Hematopoietic multipotent progenitor cell treated with erythropoietin and hydrocortisone succinate and interleukin-3 and kit ligand, for 4 days (in vitro differentiated cells): ENCODE measurements at regions not wholly inside any gene's neighbourhood (a gene's known extent, or its start where the extent isn't known, plus 50 kb on each side); places are given as distances from the start of the nearest gene placed in this dataset.
A peak's percentile ranks its signal among the peaks of the same experiment; 100 is the strongest.

Source experiments
- DNase-seq: peaks from one replicate; pipeline ENCODE4 v3.0.0-alpha.2; 2015

DNA sequence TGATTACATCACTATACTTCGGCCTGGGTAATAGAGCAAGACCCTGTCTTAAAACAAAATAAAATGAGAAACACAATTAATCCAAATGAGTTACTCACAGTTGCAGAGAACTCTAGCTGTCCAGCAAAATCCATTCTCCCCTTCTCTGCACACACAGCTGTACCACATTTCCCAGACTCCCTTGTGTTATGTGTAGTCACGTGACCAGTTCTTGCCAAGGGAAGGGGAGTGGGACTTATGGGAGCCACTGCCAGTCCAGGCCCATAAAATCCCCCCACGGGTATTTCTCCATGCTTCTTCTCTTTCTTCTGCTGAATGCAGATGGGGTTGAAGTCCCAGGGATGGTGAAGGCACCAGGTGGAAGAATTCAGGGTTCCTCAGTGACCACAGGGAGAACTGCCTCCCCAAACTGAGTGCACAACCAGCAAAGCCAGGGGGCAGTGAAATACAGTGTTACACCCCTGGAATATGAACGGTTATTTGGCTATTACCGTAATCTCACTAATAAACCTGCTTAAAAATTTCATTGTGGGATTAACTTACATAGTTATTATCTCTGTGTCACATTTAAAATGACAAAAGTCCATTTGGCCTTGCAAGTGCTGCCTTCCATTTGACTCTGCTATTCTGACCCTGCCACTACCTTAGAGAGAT lies 85.6 kb upstream of the FMN2 start:
- DNase-seq = no peak

DNA sequence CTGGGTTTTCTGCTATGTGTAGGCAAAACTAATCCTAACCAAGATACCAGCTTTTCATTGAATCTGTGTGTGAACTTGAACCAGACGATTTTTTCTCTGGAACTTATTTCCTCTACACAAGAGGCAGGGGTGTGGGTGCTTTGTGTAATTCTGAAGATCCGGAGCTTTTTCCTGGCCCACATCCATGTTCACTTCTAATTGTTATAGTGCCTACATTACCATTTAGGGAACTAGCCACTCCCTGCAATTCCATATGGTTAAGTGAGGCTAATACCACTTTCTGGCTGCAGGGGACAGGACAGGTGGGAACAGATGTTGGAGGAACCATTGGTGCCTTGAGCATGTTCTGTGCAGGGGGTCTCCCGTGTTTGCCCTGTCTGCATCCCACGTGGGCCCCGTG lies 83.4 kb upstream of the FMN2 start:
- no peak for DNase-seq

DNA sequence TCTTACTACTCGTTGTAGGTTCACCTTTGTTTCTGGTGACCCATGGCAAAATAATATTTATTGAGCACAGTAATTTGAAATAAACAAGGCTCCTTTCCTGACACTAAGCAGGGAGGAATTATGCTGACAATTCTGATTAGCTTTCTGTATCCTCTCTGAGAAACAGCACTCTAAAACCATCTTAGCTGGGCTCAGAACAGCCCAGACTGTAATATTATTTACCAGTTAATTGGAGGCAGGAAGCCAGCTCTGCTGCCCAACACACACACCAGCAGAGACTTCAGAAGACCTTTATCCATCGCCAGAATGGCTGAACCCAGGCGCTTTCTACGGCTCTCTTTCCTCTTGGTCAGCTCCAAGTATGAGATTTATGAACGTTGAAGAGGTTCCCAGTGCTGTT lies 77.6 kb upstream of the FMN2 start:
- no peak for DNase-seq

DNA sequence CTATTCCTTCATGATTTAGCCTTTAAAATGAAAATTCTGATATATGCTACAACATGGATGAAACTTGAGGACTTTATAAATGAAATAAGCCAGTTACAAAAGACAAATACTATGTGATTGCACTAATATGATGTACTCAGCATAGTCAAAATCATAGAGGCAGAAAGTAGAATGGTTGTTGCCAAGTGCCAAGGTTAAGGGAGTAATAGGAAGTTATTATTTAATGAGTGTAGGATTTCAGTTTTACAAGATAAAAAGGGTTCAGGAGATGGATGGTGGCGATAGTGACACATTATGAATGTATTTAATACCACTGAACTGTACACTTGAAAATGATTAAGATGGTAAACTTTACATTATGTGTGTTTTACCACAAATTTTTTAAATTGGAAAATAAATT lies 73.1 kb upstream of the FMN2 start:
- no peak for DNase-seq

DNA sequence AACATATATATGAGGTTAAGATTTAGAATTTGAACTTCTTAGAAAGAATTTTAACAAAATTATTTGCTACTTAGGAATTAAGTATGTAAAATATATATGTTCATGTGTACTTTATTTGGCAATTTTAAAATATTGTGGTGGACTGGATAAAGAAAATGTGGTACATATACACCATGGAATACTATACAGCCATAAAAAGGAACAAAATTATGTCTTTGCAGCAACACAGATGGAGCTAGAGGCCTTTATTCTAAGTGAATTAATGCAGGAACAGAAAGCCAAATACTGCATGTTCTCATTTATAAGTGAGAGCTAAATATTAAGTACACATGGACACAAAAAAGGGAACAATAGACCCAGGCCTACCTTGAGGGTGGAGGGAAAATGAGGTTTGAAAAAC lies 72.2 kb upstream of the FMN2 start:
- DNase-seq = no peak

DNA sequence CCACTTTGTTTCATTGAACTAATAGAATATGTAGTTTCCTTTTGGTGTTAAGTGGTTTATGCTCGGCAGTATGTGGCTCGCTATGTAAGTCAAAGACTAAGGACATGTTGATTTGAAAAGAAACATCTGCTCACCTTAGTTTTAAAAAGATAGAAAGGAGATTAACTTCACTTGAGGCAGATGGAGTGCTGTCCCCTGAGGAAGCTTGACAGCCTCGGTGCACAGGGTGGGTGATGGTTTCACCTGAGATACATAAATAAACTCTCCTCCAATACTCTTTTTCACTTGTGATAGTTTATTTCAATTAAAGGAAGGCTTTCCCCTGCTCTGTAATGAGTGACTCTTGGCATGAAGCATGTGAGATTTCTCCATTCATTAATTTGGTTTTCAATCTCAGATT lies 70.8 kb upstream of the FMN2 start:
- DNase-seq = no peak

DNA sequence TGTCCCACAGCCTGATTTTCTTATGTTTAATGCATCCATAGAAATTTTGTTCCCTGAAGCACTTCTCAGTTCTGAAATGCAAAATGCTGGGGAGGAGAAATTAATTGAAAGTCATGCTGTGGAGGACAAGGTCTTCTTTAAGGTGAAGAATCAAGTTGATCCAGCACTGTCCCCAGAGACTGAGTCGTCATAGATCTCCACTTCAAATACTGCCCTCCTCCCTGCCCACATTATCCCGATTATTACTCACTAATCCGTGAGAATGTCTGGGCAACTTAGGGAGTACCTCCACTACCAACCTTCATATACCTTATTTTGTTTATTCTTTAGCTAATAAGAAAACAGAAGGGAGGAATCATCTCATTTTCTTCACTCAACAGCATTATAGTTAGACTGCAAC lies 70.0 kb upstream of the FMN2 start:
- DNase-seq = no peak

DNA sequence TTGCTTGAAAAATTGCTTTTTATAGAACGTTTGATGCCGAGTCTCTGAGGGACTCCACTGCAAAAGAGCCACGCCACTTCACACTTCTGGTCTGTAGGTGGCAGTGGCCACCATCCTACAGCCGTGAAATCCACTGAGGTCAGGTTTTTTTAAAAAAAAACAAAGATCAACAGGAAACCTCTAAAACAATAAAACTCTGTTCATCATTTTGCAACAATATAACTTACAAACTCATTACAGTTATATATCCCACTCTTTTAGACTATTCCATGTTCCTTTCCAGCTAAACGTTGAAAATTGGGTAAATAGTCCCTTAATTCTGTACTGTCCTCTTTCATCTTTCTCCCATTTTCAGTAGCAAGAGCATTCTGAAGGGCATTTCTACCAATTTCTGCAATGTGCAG lies 64.6 kb upstream of the FMN2 start:
- DNase-seq = peak; percentile 68

DNA sequence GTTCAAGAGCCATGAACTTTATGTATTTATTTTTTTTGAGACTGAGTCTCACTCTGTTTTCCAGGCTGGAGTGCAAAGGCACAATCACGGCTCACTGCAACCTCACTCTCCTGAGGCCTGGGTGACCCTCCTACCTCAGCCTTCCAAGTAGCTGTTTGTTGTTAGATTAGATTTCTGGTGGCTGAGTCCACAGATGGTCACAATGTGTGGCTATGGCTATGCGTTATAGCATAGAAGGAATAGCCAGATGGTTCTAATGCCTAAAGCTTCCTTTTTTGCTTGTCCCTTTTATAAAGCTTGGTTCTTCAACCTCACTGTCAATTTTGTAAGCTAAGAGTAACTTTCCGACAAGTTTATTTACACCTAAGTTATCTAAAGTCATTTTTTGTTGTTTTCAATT lies 62.3 kb upstream of the FMN2 start:
- DNase-seq = no peak

DNA sequence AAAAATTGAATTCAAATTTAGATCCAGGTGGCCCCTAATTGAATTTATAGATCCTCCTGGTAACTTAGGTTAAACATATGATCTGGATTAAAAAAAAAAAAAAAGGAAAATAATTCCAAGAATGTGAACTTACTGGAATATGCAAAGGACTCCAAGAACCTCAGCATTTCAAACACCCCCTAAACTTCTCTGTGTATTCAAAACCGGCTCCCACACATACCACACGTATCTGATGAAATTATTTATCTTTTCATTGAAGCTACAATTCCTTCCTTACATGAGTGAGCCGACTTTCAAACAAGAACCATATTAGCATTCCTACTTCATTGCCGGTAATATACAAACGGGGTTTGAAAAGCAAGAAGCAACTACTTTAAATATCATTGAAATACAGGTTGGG lies 61.4 kb upstream of the FMN2 start:
- DNase-seq = no peak

DNA sequence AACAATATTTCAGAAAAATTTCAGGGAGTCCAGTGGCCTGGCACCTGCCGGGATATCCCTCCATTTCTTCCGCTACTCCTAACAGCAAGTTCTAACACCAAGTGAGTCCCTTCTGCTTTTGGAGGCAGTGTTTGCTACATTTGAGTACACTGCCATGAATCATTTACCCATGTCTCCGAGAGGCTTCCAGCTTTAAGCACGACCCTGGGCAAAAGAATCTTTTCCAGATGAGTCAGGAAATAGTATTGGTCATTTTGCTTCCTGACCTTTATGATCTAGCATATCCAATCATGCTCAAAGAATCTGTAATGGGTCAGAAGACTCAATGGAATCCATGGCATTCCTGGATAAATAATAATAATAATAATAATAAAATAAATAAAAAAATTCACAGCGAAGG lies 60.7 kb upstream of the FMN2 start:
- DNase-seq = no peak

DNA sequence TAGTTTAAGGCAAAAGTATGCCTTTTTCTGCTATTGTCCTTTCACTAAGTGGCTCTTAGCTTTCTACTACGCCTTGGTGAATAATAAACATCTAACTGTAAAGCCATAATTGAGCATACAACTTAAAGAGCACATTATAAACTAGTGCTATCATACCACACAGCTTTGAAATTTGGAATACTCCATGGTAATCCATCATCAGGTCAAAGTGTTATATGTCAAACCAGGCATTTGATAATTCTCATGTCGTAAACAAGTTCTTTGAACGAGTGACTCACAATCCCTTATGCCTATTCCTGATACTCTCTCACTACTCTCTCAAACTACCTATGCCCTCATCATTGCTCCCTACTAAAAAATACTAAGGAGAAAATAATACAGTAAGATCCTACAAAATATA lies 60.3 kb upstream of the FMN2 start:
- DNase-seq = no peak

DNA sequence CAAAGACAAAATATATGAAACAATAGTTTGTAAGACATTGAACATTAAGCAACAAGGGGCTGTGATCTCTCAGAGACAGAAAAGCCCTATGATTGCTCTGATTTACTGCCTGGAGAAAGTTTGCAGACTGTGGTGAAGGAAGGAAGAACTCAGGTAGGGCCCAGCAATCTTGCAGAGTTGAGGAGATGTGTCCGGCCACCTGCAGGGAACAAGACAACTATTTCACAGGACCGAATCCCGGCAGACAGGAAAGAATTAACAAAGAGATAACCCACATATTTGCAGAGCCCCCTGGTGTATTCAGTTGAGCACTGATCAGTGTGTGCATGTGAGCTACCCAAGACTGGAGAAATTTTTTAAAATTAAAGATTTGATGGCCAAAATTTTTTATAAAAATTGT lies 58.3 kb upstream of the FMN2 start:
- no peak for DNase-seq

DNA sequence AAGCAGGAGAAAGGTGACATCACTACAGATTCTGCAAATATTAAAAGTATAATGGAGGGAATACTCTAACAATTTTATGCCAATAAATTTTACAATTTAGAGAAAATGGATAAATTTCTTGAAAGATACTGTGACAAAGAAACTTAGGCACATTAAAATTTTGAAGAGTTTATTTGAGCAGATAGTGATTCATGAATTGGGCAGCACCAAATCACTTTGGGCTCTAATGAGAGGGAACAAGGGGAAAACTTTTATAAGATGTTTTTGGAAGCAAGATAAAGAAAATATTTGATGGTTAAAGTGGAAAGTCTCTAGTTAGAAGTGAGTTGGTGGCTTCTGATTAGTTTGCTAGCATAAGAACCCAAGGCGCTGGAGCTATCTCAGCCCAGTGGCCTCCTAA lies 55.2 kb upstream of the FMN2 start:
- DNase-seq = no peak
